KMS-11 (cell line): ENCODE measurements at regions not wholly inside any gene's neighbourhood (a gene's known extent, or its start where the extent isn't known, plus 50 kb on each side); places are given as distances from the start of the nearest gene placed in this dataset.

ENCODE experiments used
- H2AFZ ChIP-seq: fragments of 200-600 bp; sonication (generic); 2 replicates; pipeline ENCODE4 v1.6.1; 2016; ENCODE audit warnings: antibody characterized with exemption, mixed run types, low read depth
- H3K27ac ChIP-seq: fragments of 200-600 bp; sonication (generic); 2 replicates; pipeline ENCODE4 v1.6.1; 2016; ENCODE audit warnings: mild to moderate bottlenecking, mixed run types
- H3K27me3 ChIP-seq: fragments of 200-600 bp; sonication (generic); 2 replicates; pipeline ENCODE4 v1.6.1; 2017; ENCODE audit warnings: mild to moderate bottlenecking, low read depth, mixed run types, moderate library complexity; ENCODE audit not compliant: insufficient read depth
- H3K36me3 ChIP-seq: fragments of 200-600 bp; sonication (generic); 2 replicates; pipeline ENCODE4 v1.6.1; 2017; ENCODE audit warnings: mild to moderate bottlenecking, mixed run types; ENCODE audit not compliant: insufficient read depth
- H3K4me1 ChIP-seq: fragments of 200-600 bp; sonication (generic); 2 replicates; pipeline ENCODE4 v1.6.1; 2016; ENCODE audit warnings: mild to moderate bottlenecking, low read depth, mixed run types; ENCODE audit not compliant: poor library complexity, severe bottlenecking
- H3K4me2 ChIP-seq: fragments of 200-600 bp; sonication (generic); 2 replicates; pipeline ENCODE4 v1.7.0; 2016; ENCODE audit warnings: mild to moderate bottlenecking, mixed run types
- H3K4me3 ChIP-seq: fragments of 200-600 bp; sonication (generic); IDR thresholded peaks from 2 replicates; pipeline ENCODE4 v1.6.1; 2017; ENCODE audit warnings: low read depth, low read length, mixed read lengths; ENCODE audit not compliant: insufficient read depth
- H3K79me2 ChIP-seq: fragments of 200-600 bp; sonication (generic); 2 replicates; pipeline ENCODE4 v1.6.1; 2016; ENCODE audit warnings: low read depth, mixed run types; ENCODE audit not compliant: insufficient read depth
- H3K9ac ChIP-seq: fragments of 200-600 bp; sonication (generic); 2 replicates; pipeline ENCODE4 v1.6.1; 2016; ENCODE audit warnings: mild to moderate bottlenecking, mixed run types
- H4K20me1 ChIP-seq: fragments of 200-600 bp; sonication (generic); 2 replicates; pipeline ENCODE4 v1.6.1; 2016; ENCODE audit warnings: mild to moderate bottlenecking, mixed run types; ENCODE audit not compliant: insufficient read depth
- TF ChIP-seq, protein P1 (sequence below): fragments of 200-600 bp; sonication (generic); conservative IDR thresholded peaks from 2 replicates; pipeline ENCODE4 v1.6.1; 2017; ENCODE audit warnings: low read depth, mild to moderate bottlenecking, antibody characterized with exemption, low read length, moderate library complexity, mixed read lengths

GRCh38 chr10:78264361-78264760 lies 230.7 kb downstream of the RPS24 start:
- Histone ChIP-seq H3K4me3 (no peak overlapping the region), H2AFZ (no peak overlapping the region), H4K20me1 (no peaks in the 10 kb centered on the region), H3K4me2 (no peak overlapping the region), H3K27me3 (no peaks in the 10 kb centered on the region), H3K4me1 (no peaks in the 10 kb centered on the region), H3K79me2 (no peaks in the 10 kb centered on the region), H3K27ac (no peak overlapping the region), H3K9ac (no peak overlapping the region), H3K36me3 (no peaks in the 10 kb centered on the region)
- TF ChIP-seq, protein P1, sequence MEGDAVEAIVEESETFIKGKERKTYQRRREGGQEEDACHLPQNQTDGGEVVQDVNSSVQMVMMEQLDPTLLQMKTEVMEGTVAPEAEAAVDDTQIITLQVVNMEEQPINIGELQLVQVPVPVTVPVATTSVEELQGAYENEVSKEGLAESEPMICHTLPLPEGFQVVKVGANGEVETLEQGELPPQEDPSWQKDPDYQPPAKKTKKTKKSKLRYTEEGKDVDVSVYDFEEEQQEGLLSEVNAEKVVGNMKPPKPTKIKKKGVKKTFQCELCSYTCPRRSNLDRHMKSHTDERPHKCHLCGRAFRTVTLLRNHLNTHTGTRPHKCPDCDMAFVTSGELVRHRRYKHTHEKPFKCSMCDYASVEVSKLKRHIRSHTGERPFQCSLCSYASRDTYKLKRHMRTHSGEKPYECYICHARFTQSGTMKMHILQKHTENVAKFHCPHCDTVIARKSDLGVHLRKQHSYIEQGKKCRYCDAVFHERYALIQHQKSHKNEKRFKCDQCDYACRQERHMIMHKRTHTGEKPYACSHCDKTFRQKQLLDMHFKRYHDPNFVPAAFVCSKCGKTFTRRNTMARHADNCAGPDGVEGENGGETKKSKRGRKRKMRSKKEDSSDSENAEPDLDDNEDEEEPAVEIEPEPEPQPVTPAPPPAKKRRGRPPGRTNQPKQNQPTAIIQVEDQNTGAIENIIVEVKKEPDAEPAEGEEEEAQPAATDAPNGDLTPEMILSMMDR = no peak

- no peak overlapping the region for H3K9ac ChIP-seq
- H3K4me1 ChIP-seq = no peaks in the 10 kb centered on the region
- no peak overlapping the region for H3K4me3 ChIP-seq
- H3K27me3 ChIP-seq = no peaks in the 10 kb centered on the region
- H3K4me2 ChIP-seq = no peak overlapping the region
- no peak overlapping the region for H2AFZ ChIP-seq
- H3K79me2 ChIP-seq = no peaks in the 10 kb centered on the region
- TF ChIP-seq, protein P1 = no peak
- H4K20me1 ChIP-seq = no peaks in the 10 kb centered on the region
- no peak overlapping the region for H3K27ac ChIP-seq
- no peaks in the 10 kb centered on the region for H3K36me3 ChIP-seq
Observed at GRCh38 chr10:78266741-78267469, 233.2 kb downstream of the RPS24 start.

- Histone ChIP-seq H4K20me1 (no peaks in the 10 kb centered on the region), H3K4me1 (no peaks in the 10 kb centered on the region), H3K4me3 (no peak overlapping the region), H3K27ac (no peak overlapping the region), H3K36me3 (no peaks in the 10 kb centered on the region), H3K9ac (no peak overlapping the region), H3K4me2 (no peak overlapping the region), H3K79me2 (no peaks in the 10 kb centered on the region), H2AFZ (no peak overlapping the region), H3K27me3 (no peaks in the 10 kb centered on the region)
- TF ChIP-seq, protein P1 = no peak
Observed at GRCh38 chr10:78267598-78267997, 233.9 kb downstream of the RPS24 start.

- no peak overlapping the region for H3K4me3 ChIP-seq
- no peaks in the 10 kb centered on the region for H3K79me2 ChIP-seq
- H3K27me3 ChIP-seq = no peaks in the 10 kb centered on the region
- no peaks in the 10 kb centered on the region for H4K20me1 ChIP-seq
- H3K4me1 ChIP-seq = no peaks in the 10 kb centered on the region
- no peak overlapping the region for H3K4me2 ChIP-seq
- TF ChIP-seq, protein P1 = no peak
- no peak overlapping the region for H2AFZ ChIP-seq
- no peak overlapping the region for H3K27ac ChIP-seq
- H3K36me3 ChIP-seq = no peaks in the 10 kb centered on the region
- H3K9ac ChIP-seq = no peak overlapping the region
Observed at GRCh38 chr10:78269060-78269459, 235.4 kb downstream of the RPS24 start.
